ENCODE measurements at regions not wholly inside any gene's neighbourhood (a gene's known extent, or its start where the extent isn't known, plus 50 kb on each side); places are given as distances from the start of the nearest gene placed in this dataset.
"Not testable (repeated sequence)": the region's sequence is repeated elsewhere in the genome, so short reads cannot be mapped to it uniquely, and the experiment has no call there.

DNA sequence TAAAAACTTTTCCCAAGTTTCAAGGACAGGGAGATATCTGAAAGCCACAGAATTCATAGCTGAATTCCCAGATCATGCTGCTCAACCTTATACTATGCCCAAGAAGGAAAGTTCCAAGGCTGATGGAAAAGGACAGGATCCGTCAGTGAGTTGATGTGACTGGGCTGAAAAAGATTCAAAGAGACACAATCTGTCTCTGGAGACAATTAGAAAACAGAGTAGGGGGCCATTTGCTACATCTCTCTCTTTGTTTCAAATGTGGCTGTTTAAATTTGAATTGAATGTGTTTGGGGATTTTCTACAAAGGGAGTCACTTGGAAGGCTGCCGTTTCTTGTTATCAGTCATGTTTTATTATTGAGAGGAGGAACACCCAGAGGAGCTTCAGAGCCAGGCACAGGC is 292.6 kb downstream of the NUF2 start:
- H3K4me3 ChIP-seq (ENCODE audit: control insufficient read depth, low read depth, low read length): no peak overlapping the region
- no peak for TF ChIP-seq CTCF (IDR thresholded peaks at IDR 0.05; ENCODE audit: control insufficient read depth, insufficient read depth, low read depth, low read length, missing control alignments)
- DNase-seq (ENCODE audit: low read depth): no peak

- no peak for TF ChIP-seq CTCF (IDR thresholded peaks at IDR 0.05; ENCODE audit: control insufficient read depth, insufficient read depth, low read depth, low read length, missing control alignments)
- DNase-seq (ENCODE audit: low read depth): no peak
- H3K4me3 ChIP-seq (ENCODE audit: control insufficient read depth, low read depth, low read length): no peak overlapping the region
These were observed 306.4 kb downstream of the NUF2 start for GRCh38 chr1:163628034-163628773.

DNA sequence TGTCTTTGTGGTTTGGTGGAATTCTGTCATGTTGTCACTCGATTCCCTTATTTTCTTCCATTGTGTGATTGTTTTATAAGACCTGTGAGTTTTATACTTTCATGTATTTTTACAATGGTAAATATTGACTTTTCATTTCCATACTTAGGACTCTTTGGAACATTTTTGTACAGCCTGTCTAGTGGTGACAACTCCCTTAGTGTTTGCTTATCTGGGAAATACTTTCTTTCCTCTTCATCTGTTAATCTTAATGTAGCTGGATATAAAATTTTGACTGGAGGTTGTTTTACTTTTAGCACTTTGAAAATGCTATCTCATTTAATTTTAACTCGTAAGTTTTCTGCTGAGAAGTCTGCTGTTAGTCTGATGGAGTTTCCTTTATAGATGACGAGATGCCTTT is 310.5 kb downstream of the NUF2 start:
- no peak for TF ChIP-seq CTCF (IDR thresholded peaks at IDR 0.05; ENCODE audit: control insufficient read depth, insufficient read depth, low read depth, low read length, missing control alignments)
- no peak overlapping the region for H3K4me3 ChIP-seq (ENCODE audit: control insufficient read depth, low read depth, low read length)
- no peak for DNase-seq (ENCODE audit: low read depth)

GRCh38 chr1:163633366-163633765 is 311.6 kb downstream of the NUF2 start:
- no peak overlapping the region for H3K4me3 ChIP-seq (ENCODE audit: control insufficient read depth, low read depth, low read length)
- TF ChIP-seq CTCF (IDR thresholded peaks at IDR 0.05; ENCODE audit: control insufficient read depth, insufficient read depth, low read depth, low read length, missing control alignments): no peak
- no peak for DNase-seq (ENCODE audit: low read depth)

DNA sequence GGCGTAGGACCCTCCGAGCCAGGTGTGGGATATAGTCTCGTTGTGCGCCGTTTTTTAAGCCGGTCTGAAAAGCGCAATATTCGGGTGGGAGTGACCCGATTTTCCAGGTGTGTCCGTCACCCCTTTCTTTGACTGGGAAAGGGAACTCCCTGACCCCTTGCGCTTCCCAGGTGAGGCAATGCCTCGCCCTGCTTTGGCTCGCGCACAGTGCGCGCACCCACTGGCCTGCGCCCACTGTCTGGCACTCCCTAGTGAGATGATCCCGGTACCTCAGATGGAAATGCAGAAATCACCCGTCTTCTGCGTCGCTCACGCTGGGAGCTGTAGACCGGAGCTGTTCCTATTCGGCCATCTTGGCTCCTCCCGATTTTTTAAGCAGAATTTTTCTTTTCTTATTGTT is 323.9 kb downstream of the NUF2 start:
- DNase-seq (ENCODE audit: low read depth); H3K4me3 ChIP-seq (ENCODE audit: control insufficient read depth, low read depth, low read length): not testable (repeated sequence)

DNA sequence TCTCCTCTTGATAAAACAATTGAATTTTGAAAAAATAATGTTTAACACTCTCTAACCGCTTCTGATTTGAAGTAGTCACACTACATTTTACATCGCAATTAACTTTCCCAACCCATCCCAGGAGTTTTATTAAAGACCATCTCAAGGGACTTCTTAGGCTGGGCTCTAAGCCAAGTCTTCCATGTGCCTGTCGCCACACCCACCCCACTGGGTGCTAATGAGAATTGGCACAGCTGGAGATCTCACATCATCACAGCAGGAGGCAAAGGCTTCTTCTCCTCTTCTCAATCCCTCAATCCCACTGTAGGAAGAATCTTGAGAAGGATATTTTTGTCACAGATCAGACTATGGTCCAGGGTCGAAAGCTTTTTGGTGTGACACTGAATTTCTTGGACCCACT is 328.9 kb downstream of the NUF2 start:
- H3K4me3 ChIP-seq (ENCODE audit: control insufficient read depth, low read depth, low read length): no peak overlapping the region
- no peak for TF ChIP-seq CTCF (IDR thresholded peaks at IDR 0.05; ENCODE audit: control insufficient read depth, insufficient read depth, low read depth, low read length, missing control alignments)
- DNase-seq (ENCODE audit: low read depth): no peak

DNA sequence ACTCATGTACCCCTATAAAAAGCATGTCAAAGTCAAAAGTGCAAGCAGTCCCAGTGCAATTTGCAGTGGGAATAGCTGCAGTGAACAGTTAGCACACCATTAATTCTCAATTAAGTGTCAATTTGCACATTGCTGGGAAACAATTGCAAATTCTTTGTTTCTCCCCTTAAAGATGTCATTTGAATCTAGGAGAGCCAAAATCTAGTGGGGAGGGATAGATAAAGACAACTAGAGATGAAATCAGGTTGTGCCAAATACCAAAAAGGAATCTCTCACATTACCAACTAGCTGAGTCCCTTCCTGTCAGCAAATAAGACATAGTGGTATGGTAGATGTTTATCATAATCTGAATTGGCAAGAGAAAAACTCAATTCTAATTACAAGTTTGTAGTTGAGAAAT is 330.7 kb downstream of the NUF2 start:
- no peak overlapping the region for H3K4me3 ChIP-seq (ENCODE audit: control insufficient read depth, low read depth, low read length)
- no peak for DNase-seq (ENCODE audit: low read depth)
- TF ChIP-seq CTCF (IDR thresholded peaks at IDR 0.05; ENCODE audit: control insufficient read depth, insufficient read depth, low read depth, low read length, missing control alignments): no peak
